HCT116 (cell line): ENCODE measurements at regions not wholly inside any gene's neighbourhood (a gene's known extent, or its start where the extent isn't known, plus 50 kb on each side); places are given as distances from the start of the nearest gene placed in this dataset.
"Not testable (repeated sequence)": the region's sequence is repeated elsewhere in the genome, so short reads cannot be mapped to it uniquely, and the experiment has no call there.

ENCODE experiments used
- ATAC-seq: fragments of 200-7000 bp; cut with Tn5 transposase; 2 replicates; pipeline ENCODE4 v1.9.1; 2020; ENCODE audit warnings: mild to moderate bottlenecking, moderate library complexity
- BruUV-seq: library from RNA; stranded (reverse); fragments of 400-500 nt; replicated peaks from 2 replicates; lab custom pipeline; 2021; lab: Mats Ljungman, UMichigan
- CTCF ChIA-PET: fragments of 300-600 bp; sonication (Branson Sonifier 250); formaldehyde crosslinking; loops from one replicate; lab custom pipeline; 2021; ENCODE audit warnings: antibody characterized with exemption; lab: Charles Lee
- POLR2A ChIA-PET: fragments of 300-600, 350-600 bp; sonication (Branson Sonifier 250); formaldehyde crosslinking; loops from one replicate; lab custom pipeline; 2021; ENCODE audit warnings: antibody characterized with exemption; lab: Charles Lee
- RAD21 ChIA-PET, 2 experiments: fragments of 300-600 bp; sonication (Branson Sonifier 250); formaldehyde crosslinking; loops; one replicate each; lab custom pipeline; 2023; ENCODE audit warnings: low total read pairs in 2 of 2; ENCODE audit not compliant: uncharacterized antibody in 2 of 2, unreplicated experiment in 2 of 2, low non-redundant PET in 1 of 2; lab: Charles Lee
- DNase-seq: peaks from one replicate; pipeline ENCODE4 v3.0.0-alpha.2; 2010; ENCODE audit warnings: low read depth, low spot score
- H2AFZ ChIP-seq: fragments of 200-600 bp; shearing (Covaris generic), sonication (generic); 2 replicates; pipeline ENCODE4 v1.6.1; 2017; ENCODE audit warnings: low read depth, mixed run types, mixed read lengths, antibody characterized with exemption, low read length; ENCODE audit not compliant: poor library complexity, severe bottlenecking
- H3K27ac ChIP-seq: 2 replicates; pipeline ENCODE4 v1.5.1; 2012; ENCODE audit warnings: low read depth, low read length
- H3K27me3 ChIP-seq: fragments of 200-600 bp; sonication (generic); 2 replicates; pipeline ENCODE4 v1.6.1; 2016; ENCODE audit warnings: mixed run types, low read length, mixed read lengths; ENCODE audit not compliant: insufficient read depth
- H3K36me3 ChIP-seq, 2 experiments: fragments of 200-500 bp in 1 of 2; fragments of 200-600 bp in 1 of 2; sonication (Bioruptor generic) in 1 of 2; sonication (generic) in 1 of 2; 2 replicates each; pipeline versions ENCODE4 v1.5.1 to v1.6.1; 2014 to 2016; ENCODE audit warnings: low read length in 2 of 2, inconsistent platforms in 1 of 2, mixed read lengths in 1 of 2, mixed run types in 1 of 2; ENCODE audit not compliant: insufficient read depth in 2 of 2, control insufficient read depth in 1 of 2
- H3K4me1 ChIP-seq, 2 experiments: fragments of 200-600 bp in 1 of 2; sonication (generic) in 1 of 2; 2 replicates each; pipeline versions ENCODE4 v1.5.1 to v1.6.1; 2012 to 2017; ENCODE audit warnings: low read length in 2 of 2, inconsistent platforms in 1 of 2, mild to moderate bottlenecking in 1 of 2, mixed read lengths in 1 of 2, mixed run types in 1 of 2, moderate library complexity in 1 of 2; ENCODE audit not compliant: insufficient read depth in 2 of 2, control insufficient read depth in 1 of 2
- H3K4me2 ChIP-seq: fragments of 200-600 bp; sonication (generic); 2 replicates; pipeline ENCODE4 v1.6.1; 2017; ENCODE audit warnings: mixed run types, low read length, mixed read lengths
- H3K4me3 ChIP-seq, 2 experiments: fragments of 200-600 bp in 1 of 2; sonication (generic) in 1 of 2; replicated peaks in 1 of 2; 2 replicates each; pipeline ENCODE4 v1.5.1; 2011 to 2016; ENCODE audit warnings: low read length in 2 of 2, control low read depth in 1 of 2, low read depth in 1 of 2, mild to moderate bottlenecking in 1 of 2, mixed read lengths in 1 of 2, mixed run types in 1 of 2
- H3K79me2 ChIP-seq: fragments of 200-600 bp; sonication (generic); 2 replicates; pipeline ENCODE4 v1.6.1; 2017; ENCODE audit warnings: mild to moderate bottlenecking, mixed run types, low read length, moderate library complexity, mixed read lengths; ENCODE audit not compliant: insufficient read depth
- H3K9ac ChIP-seq: fragments of 200-600 bp; sonication (generic); 2 replicates; pipeline ENCODE4 v1.6.1; 2016; ENCODE audit warnings: low read length, mixed read lengths
- H3K9me2 ChIP-seq: fragments of 200-600 bp; sonication (generic), shearing (Covaris generic); 2 replicates; pipeline ENCODE4 v1.6.1; 2017; ENCODE audit warnings: mixed run types, mild to moderate bottlenecking, moderate library complexity; ENCODE audit not compliant: insufficient read depth
- H3K9me3 ChIP-seq, 2 experiments: fragments of 200-500 bp in 1 of 2; fragments of 200-600 bp in 1 of 2; sonication (Bioruptor generic) in 1 of 2; sonication (generic) in 1 of 2; 2 replicates each; pipeline ENCODE4 v1.6.1; 2014 to 2017; ENCODE audit warnings: low read length in 2 of 2, mixed read lengths in 2 of 2, inconsistent platforms in 1 of 2, low read depth in 1 of 2, mild to moderate bottlenecking in 1 of 2, mixed run types in 1 of 2, moderate library complexity in 1 of 2; ENCODE audit not compliant: control insufficient read depth in 1 of 2, insufficient read depth in 1 of 2
- H4K20me1 ChIP-seq: fragments of 200-600 bp; sonication (generic), shearing (Covaris generic); 2 replicates; pipeline ENCODE4 v1.6.1; 2017; ENCODE audit warnings: mixed run types, mild to moderate bottlenecking, moderate library complexity; ENCODE audit not compliant: insufficient read depth
- EZH2 ChIP-seq: fragments of 200-600 bp; sonication (generic); IDR thresholded peaks from 2 replicates; pipeline ENCODE4 v1.6.1; 2017; ENCODE audit warnings: antibody characterized with exemption, mixed run types
- SIN3A ChIP-seq: IDR thresholded peaks from 2 replicates; pipeline ENCODE4 v1.6.1; 2012; ENCODE audit warnings: low read depth
- ZNF274 ChIP-seq: fragments of 200-500 bp; sonication (Bioruptor generic); IDR thresholded peaks from 2 replicates; pipeline ENCODE4 v1.6.1; 2014; ENCODE audit warnings: mild to moderate bottlenecking, low read depth, low read length, inconsistent platforms
- intact Hi-C: fragments of 100-400 bp; cut with micrococcal nuclease; formaldehyde crosslinking; loops from 2 replicates; pipeline ENCODE4 v1.10.0; 2022
- TF ChIP-seq, protein P1 (sequence below): IDR thresholded peaks from 2 replicates; pipeline ENCODE4 v1.6.1; 2012; ENCODE audit warnings: low read depth

DNA sequence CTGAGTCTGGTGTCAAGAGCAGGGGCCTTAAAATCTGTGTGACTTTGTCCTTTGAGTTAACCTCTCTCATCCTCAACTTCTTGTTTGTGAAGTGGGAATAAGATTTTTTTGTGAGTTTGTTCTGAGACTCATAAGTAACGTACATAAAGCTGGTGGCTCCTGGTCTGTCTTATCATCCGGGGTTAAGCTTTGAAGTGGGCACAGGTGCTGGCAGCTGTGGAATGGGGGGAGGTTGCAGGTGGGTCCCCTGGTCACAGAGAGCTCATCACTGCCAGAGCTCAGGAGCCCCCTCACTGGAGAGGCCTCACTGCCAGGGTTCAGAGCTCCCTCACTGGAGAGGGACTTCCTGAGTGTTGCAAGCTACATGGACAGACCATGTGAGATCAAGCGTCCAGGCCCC is 174.1 kb downstream of the NRN1 start (continued):
- TF ChIP-seq, protein P1, sequence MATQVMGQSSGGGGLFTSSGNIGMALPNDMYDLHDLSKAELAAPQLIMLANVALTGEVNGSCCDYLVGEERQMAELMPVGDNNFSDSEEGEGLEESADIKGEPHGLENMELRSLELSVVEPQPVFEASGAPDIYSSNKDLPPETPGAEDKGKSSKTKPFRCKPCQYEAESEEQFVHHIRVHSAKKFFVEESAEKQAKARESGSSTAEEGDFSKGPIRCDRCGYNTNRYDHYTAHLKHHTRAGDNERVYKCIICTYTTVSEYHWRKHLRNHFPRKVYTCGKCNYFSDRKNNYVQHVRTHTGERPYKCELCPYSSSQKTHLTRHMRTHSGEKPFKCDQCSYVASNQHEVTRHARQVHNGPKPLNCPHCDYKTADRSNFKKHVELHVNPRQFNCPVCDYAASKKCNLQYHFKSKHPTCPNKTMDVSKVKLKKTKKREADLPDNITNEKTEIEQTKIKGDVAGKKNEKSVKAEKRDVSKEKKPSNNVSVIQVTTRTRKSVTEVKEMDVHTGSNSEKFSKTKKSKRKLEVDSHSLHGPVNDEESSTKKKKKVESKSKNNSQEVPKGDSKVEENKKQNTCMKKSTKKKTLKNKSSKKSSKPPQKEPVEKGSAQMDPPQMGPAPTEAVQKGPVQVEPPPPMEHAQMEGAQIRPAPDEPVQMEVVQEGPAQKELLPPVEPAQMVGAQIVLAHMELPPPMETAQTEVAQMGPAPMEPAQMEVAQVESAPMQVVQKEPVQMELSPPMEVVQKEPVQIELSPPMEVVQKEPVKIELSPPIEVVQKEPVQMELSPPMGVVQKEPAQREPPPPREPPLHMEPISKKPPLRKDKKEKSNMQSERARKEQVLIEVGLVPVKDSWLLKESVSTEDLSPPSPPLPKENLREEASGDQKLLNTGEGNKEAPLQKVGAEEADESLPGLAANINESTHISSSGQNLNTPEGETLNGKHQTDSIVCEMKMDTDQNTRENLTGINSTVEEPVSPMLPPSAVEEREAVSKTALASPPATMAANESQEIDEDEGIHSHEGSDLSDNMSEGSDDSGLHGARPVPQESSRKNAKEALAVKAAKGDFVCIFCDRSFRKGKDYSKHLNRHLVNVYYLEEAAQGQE: no peak
- no peak for TF ChIP-seq EZH2
- no peak for TF ChIP-seq ZNF274
- no peak for TF ChIP-seq SIN3A

DNA sequence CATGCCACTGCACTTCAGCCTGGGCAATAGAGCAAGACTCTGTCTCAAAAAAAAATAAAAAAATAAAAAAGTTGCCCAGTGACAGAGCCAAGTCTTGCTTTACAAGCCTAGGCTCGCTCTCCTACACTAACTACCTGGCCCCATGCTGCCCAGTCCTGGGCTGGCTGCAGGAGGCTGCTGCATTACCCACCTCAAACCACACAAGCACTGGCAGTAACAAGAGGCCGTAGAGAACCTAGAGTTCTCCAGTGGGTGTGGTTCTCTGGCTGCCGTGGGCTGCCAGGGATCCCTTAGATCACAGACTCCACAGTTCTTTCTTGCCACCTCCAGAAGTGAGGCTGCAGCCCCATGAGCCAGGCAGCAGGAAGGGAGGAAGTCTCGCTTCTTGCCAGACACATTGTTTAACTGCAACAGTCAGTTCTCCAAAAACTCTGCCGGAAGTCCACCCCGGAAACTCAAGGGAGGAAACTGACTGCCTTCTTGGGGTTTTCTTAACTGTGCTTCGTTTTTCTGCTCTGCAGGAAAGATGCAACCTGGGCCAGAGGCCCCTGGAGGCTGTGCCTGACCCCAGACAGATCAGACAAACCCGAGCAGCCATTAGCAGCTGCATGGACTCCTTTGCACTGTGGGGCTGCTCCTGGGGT is 175.4 kb downstream of the NRN1 start:
- intact Hi-C loops, H3K27ac ChIP-seq, H3K4me3 ChIP-seq, H2AFZ ChIP-seq, H3K4me2 ChIP-seq, CTCF ChIA-PET, H3K27me3 ChIP-seq, BruUV-seq, H3K79me2 ChIP-seq, H3K4me1 ChIP-seq, H3K36me3 ChIP-seq, POLR2A ChIA-PET, H3K9me2 ChIP-seq, ATAC-seq, H4K20me1 ChIP-seq, H3K9me3 ChIP-seq, H3K9ac ChIP-seq, RAD21 ChIA-PET, DNase-seq: not testable (repeated sequence)
